DMS 273 (cell line): ENCODE measurements at regions not wholly inside any gene's neighbourhood (a gene's known extent, or its start where the extent isn't known, plus 50 kb on each side); places are given as distances from the start of the nearest gene placed in this dataset.
"Not testable (repeated sequence)": the region's sequence is repeated elsewhere in the genome, so short reads cannot be mapped to it uniquely, and the experiment has no call there.

Experiments
- DNase-seq: peaks from one replicate; lab custom pipeline; 2025; ENCODE audit not compliant: unreplicated experiment; lab: John Stamatoyannopoulos, UW

- no peak for DNase-seq
These were observed 415.8 kb upstream of the ZEB2 start for GRCh38 chr2:144935736-144936135.

DNA sequence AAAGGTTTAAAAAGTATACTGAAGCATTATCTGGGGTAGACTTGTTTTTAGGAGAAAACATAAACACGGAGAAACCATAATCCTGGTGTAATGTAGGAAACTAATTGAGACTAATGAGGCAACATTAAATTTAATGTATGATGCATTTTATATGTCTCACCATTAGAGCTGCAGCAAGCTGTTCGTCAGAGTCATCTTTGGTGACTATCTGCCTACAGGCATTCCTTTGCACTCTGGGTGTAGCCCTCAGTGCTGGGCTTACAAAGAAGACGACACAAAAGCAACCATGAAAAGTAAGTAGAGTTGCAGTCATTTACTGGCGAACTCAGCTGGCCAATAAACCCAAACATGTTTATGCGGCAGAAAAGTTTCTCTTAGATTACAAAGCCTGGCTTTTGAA, 415.3 kb upstream of the ZEB2 start:
- no peak for DNase-seq

DNA sequence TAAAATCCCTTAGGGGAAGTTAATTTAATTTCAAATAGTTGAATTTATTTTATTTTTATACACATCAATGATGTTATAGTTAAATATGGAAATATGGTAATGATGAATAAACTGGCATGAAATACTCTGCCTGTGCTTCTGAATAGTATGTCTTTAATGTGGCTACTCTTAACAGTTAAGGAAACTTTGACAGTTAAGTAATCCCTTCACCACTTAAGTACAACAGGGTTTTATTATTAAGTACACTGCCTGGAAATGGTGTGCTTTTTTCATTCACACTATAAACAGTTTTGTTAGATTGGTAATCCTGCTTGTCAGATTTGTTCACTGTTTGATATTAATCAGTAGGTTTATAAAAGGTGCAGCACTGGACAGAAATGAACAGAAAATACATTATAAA, 412.0 kb upstream of the ZEB2 start:
- DNase-seq, result no peak

DNA sequence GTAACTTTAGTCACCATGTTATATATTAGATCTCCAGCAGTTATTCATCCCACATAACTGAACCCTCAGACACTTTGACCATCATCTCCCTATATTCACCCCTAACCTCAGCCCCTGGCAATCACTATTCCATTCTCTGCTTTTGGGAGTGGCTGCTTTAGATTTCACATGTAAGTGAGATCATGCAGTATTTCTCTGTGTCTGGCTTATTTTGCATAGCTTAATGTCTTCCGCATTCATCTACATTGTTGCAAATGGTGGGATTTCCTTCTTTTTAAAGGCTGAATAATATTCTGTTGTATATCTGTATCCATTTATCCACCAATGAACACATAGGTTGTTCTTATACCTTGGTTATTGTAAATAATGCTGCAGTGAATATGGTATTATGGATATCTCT, 411.6 kb upstream of the ZEB2 start:
- no peak for DNase-seq

- no peak for DNase-seq
These were observed 407.5 kb upstream of the ZEB2 start for GRCh38 chr2:144927429-144927828.

- DNase-seq, result no peak
These were observed 406.0 kb upstream of the ZEB2 start for GRCh38 chr2:144925886-144926285.

DNA sequence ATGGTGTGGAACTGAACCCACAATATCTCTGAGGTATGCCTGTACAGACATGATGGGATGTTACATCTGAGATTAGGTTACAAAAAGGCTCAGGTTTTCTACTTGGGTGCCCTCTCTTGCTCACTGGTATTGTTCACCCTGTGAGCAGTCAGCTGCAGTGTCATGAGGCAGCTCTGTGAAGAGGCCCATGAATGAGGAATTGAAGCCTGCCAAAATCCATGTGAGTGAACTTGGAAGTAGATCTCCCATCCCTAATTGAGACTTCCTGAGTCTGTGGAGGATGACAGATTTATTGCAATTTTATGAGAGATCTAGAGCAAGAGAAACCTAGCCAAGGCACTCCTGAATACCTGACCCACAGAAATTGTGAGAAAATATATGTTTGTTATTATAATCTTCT, 404.9 kb upstream of the ZEB2 start:
- no peak for DNase-seq

DNA sequence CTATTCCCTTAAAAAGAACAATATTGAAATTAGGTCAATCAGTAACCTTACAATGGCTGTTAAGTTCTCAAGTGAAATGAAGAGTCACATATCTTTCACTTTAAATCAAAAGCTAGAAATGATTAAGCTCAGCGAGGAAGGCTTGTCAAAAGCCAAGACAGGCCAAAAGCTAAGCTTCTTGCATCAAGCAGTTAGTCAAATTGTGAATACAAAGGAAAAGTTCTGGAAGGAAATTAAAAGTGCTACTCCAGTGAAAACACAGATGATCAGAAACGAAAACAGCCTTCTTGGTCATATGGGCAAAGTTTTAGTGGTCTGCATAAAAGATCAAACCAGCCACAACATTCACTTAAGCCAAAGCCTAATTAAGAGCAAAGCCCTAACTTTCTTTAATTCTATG, 402.6 kb upstream of the ZEB2 start:
- no peak for DNase-seq

GRCh38 chr2:144920755-144921530, 401.0 kb upstream of the ZEB2 start:
- no peak for DNase-seq

GRCh38 chr2:144914622-144915318, 394.9 kb upstream of the ZEB2 start:
- DNase-seq, result peak; percentile 10

DNA sequence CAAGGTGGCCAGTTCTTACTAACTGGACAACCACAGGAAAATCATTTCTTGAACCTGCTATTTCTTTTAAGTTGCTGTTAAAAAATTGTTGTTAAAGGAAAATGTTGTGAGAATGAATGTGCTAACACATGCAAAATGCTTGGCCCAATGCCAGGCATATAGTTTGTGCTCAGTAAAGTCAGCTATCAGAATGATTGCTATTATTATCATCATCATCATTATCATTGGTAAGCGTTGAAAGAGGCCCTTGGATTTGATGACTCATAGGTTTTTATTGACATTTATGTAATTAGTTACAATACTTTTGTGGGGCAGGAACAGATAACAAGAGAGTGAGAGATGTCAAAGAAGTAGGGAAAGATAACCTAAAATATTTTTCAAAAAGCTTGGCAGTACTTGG, 394.2 kb upstream of the ZEB2 start:
- no peak for DNase-seq

- no peak for DNase-seq
These were observed 392.3 kb upstream of the ZEB2 start for GRCh38 chr2:144912206-144912605.

- no peak for DNase-seq
These were observed 386.0 kb upstream of the ZEB2 start for GRCh38 chr2:144905956-144906355.

GRCh38 chr2:144904612-144905011, 384.7 kb upstream of the ZEB2 start:
- DNase-seq, result no peak

GRCh38 chr2:144903045-144903444, 383.1 kb upstream of the ZEB2 start:
- not testable (repeated sequence) for DNase-seq

GRCh38 chr2:144901386-144901785, 381.5 kb upstream of the ZEB2 start:
- not testable (repeated sequence) for DNase-seq

GRCh38 chr2:144896341-144896740, 376.4 kb upstream of the ZEB2 start:
- DNase-seq, result peak; percentile 14

DNA sequence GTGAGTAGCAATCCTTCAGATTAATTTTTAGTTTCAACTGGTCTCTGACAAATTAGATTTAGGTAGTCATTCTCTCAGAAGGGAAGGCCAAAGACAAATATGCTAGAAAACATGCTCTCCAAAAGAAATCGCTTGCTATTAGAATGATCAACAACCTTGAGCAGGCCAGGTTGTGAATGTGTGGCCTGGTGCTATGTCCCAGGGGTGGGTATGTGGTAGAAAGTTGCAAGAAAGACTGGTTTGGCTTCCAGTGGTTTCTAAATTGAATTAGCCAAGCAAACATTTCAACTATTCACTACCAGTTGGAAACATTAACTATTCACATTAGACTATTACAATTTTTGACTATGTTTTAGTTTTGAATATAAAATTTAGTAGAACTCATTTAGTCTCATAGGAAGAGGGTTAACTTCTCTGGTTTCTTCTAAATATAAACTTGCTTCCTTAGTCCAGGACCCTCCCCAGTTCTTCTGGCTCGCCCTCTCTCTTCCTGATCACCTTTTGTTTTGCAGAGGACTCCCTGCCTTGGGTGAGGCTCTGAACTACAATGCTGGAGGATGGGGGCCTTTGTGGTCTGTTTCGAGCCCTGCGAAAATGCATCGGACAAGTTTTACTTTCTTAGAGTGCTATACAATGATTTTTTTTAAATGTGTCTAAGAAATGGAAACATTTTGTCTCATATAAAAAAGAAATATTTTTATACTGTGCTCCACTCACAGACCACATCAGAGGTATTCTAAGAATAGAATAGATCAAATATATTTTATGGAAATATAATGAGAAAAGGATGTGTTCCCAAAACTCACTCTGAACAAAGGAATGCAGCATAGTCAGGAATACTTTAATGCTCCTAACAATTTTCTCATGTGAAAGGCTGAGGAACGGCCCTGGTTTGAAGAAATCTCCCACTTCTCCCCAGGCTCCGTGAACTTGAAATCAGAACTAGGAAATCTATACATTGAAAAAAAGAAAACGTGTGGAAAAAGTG, 375.0 kb upstream of the ZEB2 start:
- DNase-seq, result no peak

- DNase-seq, result no peak
These were observed 373.5 kb upstream of the ZEB2 start for GRCh38 chr2:144893464-144893863.

DNA sequence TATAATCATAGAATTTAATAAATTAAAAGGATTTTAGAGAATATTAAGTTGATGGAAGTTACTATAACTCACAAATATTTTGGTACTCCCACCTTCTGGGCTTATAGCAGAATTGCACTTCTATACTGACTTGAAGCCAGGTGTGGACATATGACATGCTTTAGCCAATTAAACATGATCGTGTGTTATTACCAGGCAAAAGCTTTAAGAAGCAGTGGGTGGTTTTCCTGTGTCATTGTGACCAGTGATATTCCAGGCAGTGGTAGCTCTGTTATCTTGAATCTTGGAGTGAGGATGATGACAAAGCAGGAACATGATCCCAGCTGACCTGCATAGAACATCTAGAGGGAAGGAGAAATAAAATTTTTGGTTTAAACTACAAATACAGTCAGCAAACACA, 370.9 kb upstream of the ZEB2 start:
- DNase-seq, result peak; percentile 65

DNA sequence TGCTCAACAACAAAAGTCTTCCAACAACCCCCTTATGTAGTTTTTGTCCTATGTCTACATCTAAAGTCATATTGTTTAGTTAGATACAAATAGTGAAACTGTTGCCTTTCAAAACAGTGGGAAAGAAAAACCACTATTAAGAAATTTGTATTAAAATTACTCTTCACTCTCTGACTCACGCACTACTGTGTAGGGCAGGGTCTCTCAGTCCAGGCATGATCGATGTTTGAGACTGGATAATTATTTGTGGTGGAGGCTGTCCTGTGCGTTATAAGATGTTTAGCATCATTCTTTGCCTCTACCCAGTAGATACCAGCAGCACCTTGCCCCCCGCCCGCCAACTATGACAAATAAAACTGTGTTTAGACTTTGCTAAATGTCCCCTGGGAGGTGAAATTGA, 369.4 kb upstream of the ZEB2 start:
- DNase-seq, result no peak
